WTC11 (cell line): ENCODE measurements at regions not wholly inside any gene's neighbourhood (a gene's known extent, or its start where the extent isn't known, plus 50 kb on each side); places are given as distances from the start of the nearest gene placed in this dataset.

Experiments
- ATAC-seq: fragments of 200-7000 bp; cut with Tn5 transposase; 2 replicates; pipeline ENCODE4 v1.10.0; 2021; ENCODE audit warnings: mild to moderate bottlenecking, moderate library complexity
- CTCF ChIA-PET: fragments of 300-600 bp; sonication (Branson Sonifier 250); formaldehyde crosslinking; loops from one replicate; lab custom pipeline; 2021; ENCODE audit warnings: antibody characterized with exemption; lab: Charles Lee
- POLR2A ChIA-PET: fragments of 350-600 bp; sonication (Branson Sonifier 250); formaldehyde crosslinking; loops from one replicate; lab custom pipeline; 2021; ENCODE audit warnings: antibody characterized with exemption; lab: Charles Lee
- DNase-seq: peaks from one replicate; pipeline ENCODE4 v3.0.0; 2021; ENCODE audit warnings: low spot score
- H3K27ac Mint-ChIP-seq: 2 replicates; pipeline ENCODE4 v1.8.0; 2021; ENCODE audit warnings: mixed read lengths
- H3K27me3 Mint-ChIP-seq: 2 replicates; pipeline ENCODE4 v1.8.0; 2021; ENCODE audit warnings: low read depth, mild to moderate bottlenecking, moderate library complexity, mixed read lengths
- H3K36me3 Mint-ChIP-seq: 2 replicates; pipeline ENCODE4 v1.8.0; 2021; ENCODE audit warnings: mixed read lengths
- H3K4me1 Mint-ChIP-seq: 2 replicates; pipeline ENCODE4 v1.8.0; 2022; ENCODE audit warnings: mixed read lengths
- H3K4me3 Mint-ChIP-seq: 2 replicates; pipeline ENCODE4 v1.8.0; 2021; ENCODE audit warnings: mild to moderate bottlenecking, moderate library complexity, mixed read lengths
- H3K9me3 Mint-ChIP-seq: 2 replicates; pipeline ENCODE4 v1.8.0; 2021; ENCODE audit warnings: mixed read lengths
- CREM ChIP-seq: sonication (generic); formaldehyde crosslinking; IDR thresholded peaks from 2 replicates; pipeline ENCODE4 v1.8.1; 2022; ENCODE audit warnings: mild to moderate bottlenecking, missing genetic modification reagents, moderate library complexity
- ETV6 ChIP-seq: sonication (generic); formaldehyde crosslinking; IDR thresholded peaks from 2 replicates; pipeline ENCODE4 v1.8.1; 2022; ENCODE audit warnings: mild to moderate bottlenecking, missing genetic modification reagents
- FOXJ3 ChIP-seq: sonication (generic); formaldehyde crosslinking; IDR thresholded peaks from 2 replicates; pipeline ENCODE4 v1.9.0; 2021; ENCODE audit warnings: missing genetic modification reagents, mild to moderate bottlenecking, borderline replicate concordance
- FOXP1 ChIP-seq: sonication (generic); formaldehyde crosslinking; IDR thresholded peaks from 2 replicates; pipeline ENCODE4 v1.8.0; 2022; ENCODE audit warnings: missing genetic modification reagents, mild to moderate bottlenecking, moderate library complexity, borderline replicate concordance
- JUN ChIP-seq: sonication (generic); formaldehyde crosslinking; IDR thresholded peaks from 2 replicates; pipeline ENCODE4 v1.8.0; 2023; ENCODE audit warnings: mild to moderate bottlenecking, missing genetic modification reagents
- KAT7 ChIP-seq: sonication (generic); formaldehyde crosslinking; IDR thresholded peaks from 2 replicates; pipeline ENCODE4 v1.8.1; 2023; ENCODE audit warnings: missing genetic modification reagents, mild to moderate bottlenecking, borderline replicate concordance
- PRRX2 ChIP-seq: fragments of 250-450 bp; sonication (Bioruptor Pico); IDR thresholded peaks from 2 replicates; pipeline ENCODE4 v1.8.0; 2021; ENCODE audit warnings: mild to moderate bottlenecking
- RORB ChIP-seq: fragments of 250-450 bp; sonication (Bioruptor Pico); IDR thresholded peaks from 2 replicates; pipeline ENCODE4 v1.9.0; 2021; ENCODE audit warnings: mild to moderate bottlenecking
- SMAD4 ChIP-seq: sonication (generic); formaldehyde crosslinking; IDR thresholded peaks from 2 replicates; pipeline ENCODE4 v1.8.0; 2022; ENCODE audit warnings: mild to moderate bottlenecking, missing genetic modification reagents
- SOX15 ChIP-seq: fragments of 250-450 bp; sonication (Bioruptor Pico); IDR thresholded peaks from 2 replicates; pipeline ENCODE4 v1.9.0; 2021; ENCODE audit warnings: mild to moderate bottlenecking
- TEAD4 ChIP-seq: sonication (generic); formaldehyde crosslinking; IDR thresholded peaks from 2 replicates; pipeline ENCODE4 v1.8.0; 2022; ENCODE audit warnings: mild to moderate bottlenecking, missing genetic modification reagents
- ZNF121 ChIP-seq: sonication (generic); formaldehyde crosslinking; IDR thresholded peaks from 2 replicates; pipeline ENCODE4 v1.8.0; 2023; ENCODE audit warnings: missing genetic modification reagents
- ZNF219 ChIP-seq: sonication (generic); formaldehyde crosslinking; IDR thresholded peaks from 2 replicates; pipeline ENCODE4 v1.8.0; 2023; ENCODE audit warnings: missing genetic modification reagents, mild to moderate bottlenecking, borderline replicate concordance
- ZNF263 ChIP-seq: sonication (generic); formaldehyde crosslinking; IDR thresholded peaks from 2 replicates; pipeline ENCODE4 v1.8.1; 2022; ENCODE audit warnings: low read depth, mild to moderate bottlenecking, moderate library complexity, missing genetic modification reagents
- ZNF396 ChIP-seq: fragments of 250-450 bp; sonication (Bioruptor Pico); IDR thresholded peaks from 2 replicates; pipeline ENCODE4 v1.8.0; 2021; ENCODE audit warnings: mild to moderate bottlenecking, moderate library complexity, borderline replicate concordance
- ZNF416 ChIP-seq: fragments of 250-450 bp; sonication (Bioruptor Pico); IDR thresholded peaks from 2 replicates; pipeline ENCODE4 v1.9.0; 2021; ENCODE audit warnings: mild to moderate bottlenecking, inconsistent platforms
- TF ChIP-seq, protein P1 (sequence below): sonication (generic); formaldehyde crosslinking; IDR thresholded peaks from 2 replicates; pipeline ENCODE4 v1.8.1; 2022; ENCODE audit warnings: mild to moderate bottlenecking, moderate library complexity, missing genetic modification reagents
- TF ChIP-seq, protein P2 (sequence below): sonication (generic); formaldehyde crosslinking; IDR thresholded peaks from 2 replicates; pipeline ENCODE4 v1.8.1; 2022; ENCODE audit warnings: low read depth, mild to moderate bottlenecking, moderate library complexity, missing genetic modification reagents, borderline replicate concordance
- TF ChIP-seq, protein P3 (sequence below): fragments of 250-450 bp; sonication (Bioruptor Pico); conservative IDR thresholded peaks from 2 replicates; pipeline ENCODE4 v1.9.0; 2021; ENCODE audit warnings: mild to moderate bottlenecking
- TF ChIP-seq, protein P4 (sequence below): sonication (generic); formaldehyde crosslinking; IDR thresholded peaks from 2 replicates; pipeline ENCODE4 v1.8.0; 2023; ENCODE audit warnings: missing genetic modification reagents
- TF ChIP-seq, protein P5 (sequence below): sonication (generic); formaldehyde crosslinking; IDR thresholded peaks from 2 replicates; pipeline ENCODE4 v1.8.0; 2022; ENCODE audit warnings: missing genetic modification reagents

DNA sequence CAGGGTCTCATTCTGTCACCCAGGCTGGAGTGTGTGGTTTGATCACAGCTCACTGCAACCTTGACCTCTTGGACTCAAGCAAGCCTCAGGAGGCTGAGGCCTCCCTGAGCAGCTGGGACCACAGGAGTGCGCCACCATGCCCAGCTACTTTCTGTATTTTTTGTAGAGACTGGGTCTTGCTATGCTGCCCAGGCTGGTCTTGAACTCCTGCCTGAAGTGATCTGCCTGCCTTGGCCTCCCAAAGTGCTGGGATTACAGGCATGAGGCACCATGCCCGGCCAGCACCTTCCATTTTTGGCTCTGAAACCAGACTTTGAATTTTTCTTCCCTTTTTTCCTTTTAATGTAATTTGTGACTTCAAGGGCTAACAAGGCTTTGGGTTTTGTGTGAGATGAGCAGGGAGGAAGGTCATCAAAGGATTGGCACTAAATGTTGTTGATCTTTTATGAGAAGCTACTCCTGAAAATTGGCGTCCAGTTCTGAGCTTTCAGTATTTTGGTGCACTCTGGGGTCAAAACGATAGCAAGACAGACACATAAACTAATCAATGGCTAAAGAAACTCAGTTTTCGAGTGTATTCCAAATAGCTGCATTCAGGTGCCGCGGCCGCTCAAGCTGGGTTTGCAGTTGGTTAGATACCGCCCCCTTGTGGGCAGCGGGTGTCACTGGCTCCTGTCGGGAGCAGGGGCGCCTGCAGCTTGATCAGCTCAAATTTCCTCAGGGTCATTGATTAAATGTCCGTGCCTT lies 51.9 kb upstream of the CLMP start (continued):
- TF ChIP-seq ZNF396 (CRISPR knock-in tag), result no peak
- no peak for TF ChIP-seq KAT7 (CRISPR knock-in tag)
- no peak for TF ChIP-seq RORB (CRISPR knock-in tag)
- no peak for TF ChIP-seq PRRX2 (CRISPR knock-in tag)
- TF ChIP-seq ETV6 (CRISPR knock-in tag), result no peak
- TF ChIP-seq ZNF416, result no peak
- no peak for TF ChIP-seq JUN
- TF ChIP-seq, protein P1, sequence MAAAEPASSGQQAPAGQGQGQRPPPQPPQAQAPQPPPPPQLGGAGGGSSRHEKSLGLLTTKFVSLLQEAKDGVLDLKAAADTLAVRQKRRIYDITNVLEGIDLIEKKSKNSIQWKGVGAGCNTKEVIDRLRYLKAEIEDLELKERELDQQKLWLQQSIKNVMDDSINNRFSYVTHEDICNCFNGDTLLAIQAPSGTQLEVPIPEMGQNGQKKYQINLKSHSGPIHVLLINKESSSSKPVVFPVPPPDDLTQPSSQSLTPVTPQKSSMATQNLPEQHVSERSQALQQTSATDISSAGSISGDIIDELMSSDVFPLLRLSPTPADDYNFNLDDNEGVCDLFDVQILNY, result no peak
- no peak for TF ChIP-seq FOXJ3 (CRISPR knock-in tag)
- TF ChIP-seq, all 79 proteins: peak for 2

DNA sequence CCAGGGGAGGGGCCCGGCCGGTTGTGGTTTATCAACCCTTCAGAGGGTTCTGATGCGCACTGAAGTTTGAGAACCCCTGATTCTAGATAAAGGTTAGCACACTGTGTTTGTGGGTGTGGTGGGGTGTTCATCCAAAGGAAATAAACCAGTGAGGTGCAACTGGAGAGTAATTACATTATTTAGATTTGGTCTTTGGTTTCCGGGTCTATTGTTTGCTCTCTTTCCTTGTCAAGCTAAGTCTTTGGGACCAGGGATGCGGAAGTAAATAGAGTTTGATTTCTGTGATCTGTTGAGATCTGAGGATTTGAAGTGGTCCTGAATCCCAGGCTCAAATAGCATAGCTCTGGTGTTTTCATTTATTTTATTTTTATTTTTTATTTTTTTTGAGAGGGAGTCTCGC lies 50.5 kb upstream of the CLMP start:
- Mint-ChIP-seq H3K9me3 (no peaks in the 10 kb centered on the region), H3K27ac (no peak overlapping the region), H3K4me1 (peaks cover 19% of the 10 kb centered on the region), H3K4me3 (no peak overlapping the region), H3K27me3 (peaks cover 3% of the 10 kb centered on the region; the same call in 1 of the 2 replicates), H3K36me3 (no peaks in the 10 kb centered on the region)
- DNase-seq (no peak), ATAC-seq (no peak)
- TF ChIP-seq, protein P2, sequence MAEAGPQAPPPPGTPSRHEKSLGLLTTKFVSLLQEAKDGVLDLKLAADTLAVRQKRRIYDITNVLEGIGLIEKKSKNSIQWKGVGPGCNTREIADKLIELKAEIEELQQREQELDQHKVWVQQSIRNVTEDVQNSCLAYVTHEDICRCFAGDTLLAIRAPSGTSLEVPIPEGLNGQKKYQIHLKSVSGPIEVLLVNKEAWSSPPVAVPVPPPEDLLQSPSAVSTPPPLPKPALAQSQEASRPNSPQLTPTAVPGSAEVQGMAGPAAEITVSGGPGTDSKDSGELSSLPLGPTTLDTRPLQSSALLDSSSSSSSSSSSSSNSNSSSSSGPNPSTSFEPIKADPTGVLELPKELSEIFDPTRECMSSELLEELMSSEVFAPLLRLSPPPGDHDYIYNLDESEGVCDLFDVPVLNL (CRISPR knock-in tag), result no peak
- TF ChIP-seq, protein P3, sequence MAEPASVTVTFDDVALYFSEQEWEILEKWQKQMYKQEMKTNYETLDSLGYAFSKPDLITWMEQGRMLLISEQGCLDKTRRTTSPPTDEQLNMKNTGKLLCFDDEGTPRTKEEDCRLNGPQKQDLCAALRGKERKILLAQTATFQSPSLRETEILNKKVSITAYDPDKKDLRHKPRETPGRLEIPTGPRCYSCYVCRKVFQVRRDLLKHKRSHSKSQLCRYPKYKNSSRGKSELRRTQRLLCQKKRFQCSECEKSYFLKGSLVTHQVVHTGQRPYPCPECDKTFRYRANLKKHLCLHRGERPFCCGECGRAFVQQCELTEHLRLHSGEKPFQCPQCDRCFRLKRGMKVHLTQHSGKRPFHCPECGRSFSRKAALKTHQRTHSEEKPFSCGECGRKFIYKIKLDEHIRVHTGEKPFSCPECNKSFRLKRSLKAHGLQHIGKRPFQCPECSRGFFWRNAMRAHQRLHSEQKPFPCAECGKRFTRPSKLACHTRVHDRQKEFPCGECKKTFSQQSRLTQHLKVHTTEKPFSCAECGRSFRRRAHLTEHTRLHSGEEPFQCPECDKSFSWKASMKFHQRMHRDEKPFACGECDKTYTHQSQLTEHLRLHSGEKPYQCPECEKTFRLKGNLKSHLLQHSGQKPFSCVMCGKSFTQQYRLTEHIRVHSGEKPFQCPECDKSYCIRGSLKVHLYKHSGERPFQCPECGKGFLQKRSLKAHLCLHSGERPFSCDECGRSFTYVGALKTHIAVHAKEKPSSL, result no peak
- TF ChIP-seq ZNF219 (CRISPR knock-in tag) (no peak), CREM (no peak), SMAD4 (CRISPR knock-in tag) (no peak), TEAD4 (CRISPR knock-in tag) (no peak), ZNF416 (no peak), ZNF263 (CRISPR knock-in tag) (no peak), ZNF121 (CRISPR knock-in tag) (no peak), SOX15 (CRISPR knock-in tag) (no peak), FOXP1 (no peak), JUN (no peak), ETV6 (CRISPR knock-in tag) (no peak)
- TF ChIP-seq, protein P4, sequence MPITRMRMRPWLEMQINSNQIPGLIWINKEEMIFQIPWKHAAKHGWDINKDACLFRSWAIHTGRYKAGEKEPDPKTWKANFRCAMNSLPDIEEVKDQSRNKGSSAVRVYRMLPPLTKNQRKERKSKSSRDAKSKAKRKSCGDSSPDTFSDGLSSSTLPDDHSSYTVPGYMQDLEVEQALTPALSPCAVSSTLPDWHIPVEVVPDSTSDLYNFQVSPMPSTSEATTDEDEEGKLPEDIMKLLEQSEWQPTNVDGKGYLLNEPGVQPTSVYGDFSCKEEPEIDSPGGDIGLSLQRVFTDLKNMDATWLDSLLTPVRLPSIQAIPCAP (CRISPR knock-in tag), result no peak
- TF ChIP-seq, protein P5, sequence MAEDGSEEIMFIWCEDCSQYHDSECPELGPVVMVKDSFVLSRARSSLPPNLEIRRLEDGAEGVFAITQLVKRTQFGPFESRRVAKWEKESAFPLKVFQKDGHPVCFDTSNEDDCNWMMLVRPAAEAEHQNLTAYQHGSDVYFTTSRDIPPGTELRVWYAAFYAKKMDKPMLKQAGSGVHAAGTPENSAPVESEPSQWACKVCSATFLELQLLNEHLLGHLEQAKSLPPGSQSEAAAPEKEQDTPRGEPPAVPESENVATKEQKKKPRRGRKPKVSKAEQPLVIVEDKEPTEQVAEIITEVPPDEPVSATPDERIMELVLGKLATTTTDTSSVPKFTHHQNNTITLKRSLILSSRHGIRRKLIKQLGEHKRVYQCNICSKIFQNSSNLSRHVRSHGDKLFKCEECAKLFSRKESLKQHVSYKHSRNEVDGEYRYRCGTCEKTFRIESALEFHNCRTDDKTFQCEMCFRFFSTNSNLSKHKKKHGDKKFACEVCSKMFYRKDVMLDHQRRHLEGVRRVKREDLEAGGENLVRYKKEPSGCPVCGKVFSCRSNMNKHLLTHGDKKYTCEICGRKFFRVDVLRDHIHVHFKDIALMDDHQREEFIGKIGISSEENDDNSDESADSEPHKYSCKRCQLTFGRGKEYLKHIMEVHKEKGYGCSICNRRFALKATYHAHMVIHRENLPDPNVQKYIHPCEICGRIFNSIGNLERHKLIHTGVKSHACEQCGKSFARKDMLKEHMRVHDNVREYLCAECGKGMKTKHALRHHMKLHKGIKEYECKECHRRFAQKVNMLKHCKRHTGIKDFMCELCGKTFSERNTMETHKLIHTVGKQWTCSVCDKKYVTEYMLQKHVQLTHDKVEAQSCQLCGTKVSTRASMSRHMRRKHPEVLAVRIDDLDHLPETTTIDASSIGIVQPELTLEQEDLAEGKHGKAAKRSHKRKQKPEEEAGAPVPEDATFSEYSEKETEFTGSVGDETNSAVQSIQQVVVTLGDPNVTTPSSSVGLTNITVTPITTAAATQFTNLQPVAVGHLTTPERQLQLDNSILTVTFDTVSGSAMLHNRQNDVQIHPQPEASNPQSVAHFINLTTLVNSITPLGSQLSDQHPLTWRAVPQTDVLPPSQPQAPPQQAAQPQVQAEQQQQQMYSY (CRISPR knock-in tag), result no peak
- TF ChIP-seq, protein P1, result no peak
- POLR2A ChIA-PET, result no interaction called here
- CTCF ChIA-PET, result interaction anchor here (0.5 to 5.6 kb wide), 8 partner anchors 10 to 1503 kb away, joined by 3 to 197 read pairs (median 25); no protein-coding TSS in a partner anchor
